IMR-90 (cell line): ENCODE measurements at regions not wholly inside any gene's neighbourhood (a gene's known extent, or its start where the extent isn't known, plus 50 kb on each side); places are given as distances from the start of the nearest gene placed in this dataset.

Experiments
- ATAC-seq: fragments of 200-7000 bp; cut with Tn5 transposase; 2 replicates; pipeline ENCODE4 v1.9.1; 2020; ENCODE audit warnings: low read depth, mild to moderate bottlenecking, moderate library complexity
- BruUV-seq: library from RNA; stranded (reverse); fragments of 400-500 nt; replicated peaks from 2 replicates; lab custom pipeline; 2021; lab: Mats Ljungman, UMichigan
- CTCF ChIA-PET: fragments of 300-600 bp; formaldehyde crosslinking; extraction: SDS; loops from one replicate; lab custom pipeline; 2021; ENCODE audit warnings: antibody characterized with exemption; lab: Yijun Ruan, JAX
- POLR2A ChIA-PET: fragments of 300-600 bp; sonication (Branson Sonifier 250); formaldehyde crosslinking; loops from one replicate; lab custom pipeline; 2022; ENCODE audit warnings: antibody characterized with exemption; ENCODE audit not compliant: unreplicated experiment; lab: Charles Lee
- DNase-seq: peaks from one replicate; pipeline ENCODE4 v3.0.0; 2013
- H2AFZ ChIP-seq: replicated peaks from 2 replicates; pipeline ENCODE3; 2013; ENCODE audit warnings: low read length, mild to moderate bottlenecking; ENCODE audit not compliant: poor library complexity
- H2AK5ac ChIP-seq: 2 replicates; pipeline ENCODE4 v1.6.1; 2013; ENCODE audit warnings: low read depth, low read length, inconsistent platforms
- H2AK9ac ChIP-seq: replicated peaks from 2 replicates; pipeline ENCODE3; 2013; ENCODE audit warnings: mild to moderate bottlenecking, low read depth, low read length, moderate library complexity; ENCODE audit not compliant: poor library complexity
- H2BK120ac ChIP-seq: 2 replicates; pipeline ENCODE4 v1.6.1; 2013; ENCODE audit warnings: low read depth, low read length, inconsistent platforms
- H2BK15ac ChIP-seq: 3 replicates; pipeline ENCODE4 v1.6.1; 2013; ENCODE audit warnings: low read depth, low read length, inconsistent platforms
- H2BK20ac ChIP-seq: 2 replicates; pipeline ENCODE4 v1.6.1; 2013; ENCODE audit warnings: low read depth, mild to moderate bottlenecking, inconsistent platforms, low read length, moderate library complexity
- H2BK5ac ChIP-seq: 2 replicates; pipeline ENCODE4 v1.6.1; 2013; ENCODE audit warnings: mild to moderate bottlenecking, low read depth, low read length, inconsistent platforms; ENCODE audit not compliant: poor library complexity, severe bottlenecking
- H3K14ac ChIP-seq: replicated peaks from 2 replicates; pipeline ENCODE4 v1.6.1; 2013; ENCODE audit warnings: low read depth, low read length, inconsistent platforms
- H3K18ac ChIP-seq: 2 replicates; pipeline ENCODE4 v1.6.1; 2013; ENCODE audit warnings: low read depth, low read length, control low read depth
- H3K23ac ChIP-seq: 2 replicates; pipeline ENCODE4 v1.6.1; 2013; ENCODE audit warnings: low read depth, low read length, inconsistent platforms
- H3K27ac ChIP-seq: 2 replicates; pipeline ENCODE4 v1.5.1; 2013; ENCODE audit warnings: mild to moderate bottlenecking, control low read depth, low read length; ENCODE audit not compliant: insufficient read depth
- H3K27me3 ChIP-seq: 2 replicates; pipeline ENCODE4 v1.6.1; 2013; ENCODE audit warnings: low read length; ENCODE audit not compliant: control insufficient read depth, insufficient read depth
- H3K36me3 ChIP-seq: 2 replicates; pipeline ENCODE4 v1.6.1; 2013; ENCODE audit warnings: low read length, mixed read lengths; ENCODE audit not compliant: control insufficient read depth, insufficient read depth
- H3K4ac ChIP-seq: 2 replicates; pipeline ENCODE4 v1.6.1; 2013; ENCODE audit warnings: low read depth, low read length, inconsistent platforms
- H3K4me1 ChIP-seq: 2 replicates; pipeline ENCODE4 v1.6.1; 2013; ENCODE audit warnings: low read length, mixed read lengths; ENCODE audit not compliant: control insufficient read depth, insufficient read depth
- H3K4me2 ChIP-seq: 2 replicates; pipeline ENCODE4 v1.6.1; 2013; ENCODE audit warnings: low read depth, mild to moderate bottlenecking, control low read depth, low read length, moderate library complexity
- H3K4me3 ChIP-seq: 2 replicates; pipeline ENCODE4 v1.5.1; 2013; ENCODE audit warnings: low read depth, mild to moderate bottlenecking, control low read depth, low read length, moderate library complexity; ENCODE audit not compliant: insufficient read depth
- H3K56ac ChIP-seq: 2 replicates; pipeline ENCODE4 v1.6.1; 2013; ENCODE audit warnings: low read length, inconsistent platforms; ENCODE audit not compliant: insufficient read depth; ENCODE audit errors: extremely low read depth
- H3K79me1 ChIP-seq, 2 experiments: 2 replicates each; pipeline ENCODE4 v1.6.1; 2013; ENCODE audit warnings: low read length in 2 of 2, inconsistent platforms in 1 of 2, low read depth in 1 of 2
- H3K9ac ChIP-seq: 2 replicates; pipeline ENCODE4 v1.6.1; 2013; ENCODE audit warnings: low read depth, low read length, control low read depth
- H3K9me1 ChIP-seq: 2 replicates; pipeline ENCODE4 v1.6.1; 2013; ENCODE audit warnings: low read length, inconsistent platforms; ENCODE audit not compliant: insufficient read depth
- H3K9me3 ChIP-seq: 2 replicates; pipeline ENCODE4 v1.6.1; 2013; ENCODE audit warnings: low read length; ENCODE audit not compliant: control insufficient read depth, insufficient read depth
- H4K20me1 ChIP-seq: 2 replicates; pipeline ENCODE4 v1.6.1; 2013; ENCODE audit warnings: low read length, inconsistent platforms; ENCODE audit not compliant: insufficient read depth
- H4K5ac ChIP-seq: 2 replicates; pipeline ENCODE4 v1.6.1; 2013; ENCODE audit warnings: mild to moderate bottlenecking, low read depth, low read length, control low read depth
- H4K8ac ChIP-seq, 2 experiments: 2 replicates each; pipeline ENCODE4 v1.6.1; 2013; ENCODE audit warnings: low read depth in 2 of 2, low read length in 2 of 2, control low read depth in 1 of 2, inconsistent platforms in 1 of 2
- H4K91ac ChIP-seq: 2 replicates; pipeline ENCODE4 v1.6.1; 2013; ENCODE audit warnings: low read depth, low read length, inconsistent platforms; ENCODE audit not compliant: insufficient read depth
- BHLHE40 ChIP-seq: fragments of 150-350 bp; IDR thresholded peaks from 2 replicates; pipeline ENCODE4 v1.6.1; 2016; ENCODE audit warnings: mild to moderate bottlenecking, low read depth, low read length
- CEBPB ChIP-seq: IDR thresholded peaks from 2 replicates; pipeline ENCODE4 v1.6.1; 2012; ENCODE audit warnings: low read depth, low read length, improper control_type of control experiment
- ELK1 ChIP-seq: fragments of 150-350 bp; IDR thresholded peaks from 2 replicates; pipeline ENCODE4 v1.6.1; 2016; ENCODE audit warnings: low read depth, mild to moderate bottlenecking, low read length, moderate library complexity, borderline replicate concordance
- FOS ChIP-seq: fragments of 150-350 bp; IDR thresholded peaks from 2 replicates; pipeline ENCODE4 v1.6.1; 2016; ENCODE audit warnings: low read depth, low read length
- POLR2A ChIP-seq: IDR thresholded peaks from 2 replicates; pipeline ENCODE4 v1.6.1; 2012; ENCODE audit warnings: mild to moderate bottlenecking, low read depth, low read length
- RAD21 ChIP-seq: IDR thresholded peaks from 2 replicates; pipeline ENCODE4 v1.6.1; 2012; ENCODE audit warnings: low read length, improper control_type of control experiment
- USF2 ChIP-seq: fragments of 150-350 bp; IDR thresholded peaks from 2 replicates; pipeline ENCODE4 v1.6.1; 2017; ENCODE audit warnings: mild to moderate bottlenecking, antibody characterized with exemption, low read length, low read depth
- WGBS, 2 experiments: methylation state at CpG; one replicate each; pipeline versions ENCODE4 v1.1.5 to v1.1.7; 2013; ENCODE audit warnings: missing lambda C conversion rate in 2 of 2; ENCODE audit not compliant: insufficient read length in 1 of 2; ENCODE audit errors: extremely low coverage in 2 of 2; 5-methylcytosine and 5-hydroxymethylcytosine counted together
- dilution Hi-C: fragments of 300-500 bp; cut with HindIII; formaldehyde crosslinking; loops from one replicate; pipeline ENCODE4 v1.14.3; 2018; ENCODE audit warnings: low sequenced_read_pairs; ENCODE audit not compliant: unreplicated experiment
- in situ Hi-C: fragments of 300-500 bp; cut with MboI; formaldehyde crosslinking; loops from 3 replicates; pipeline ENCODE4 v1.14.3; 2019; ENCODE audit warnings: low sequenced_read_pairs, inconsistent platforms, mixed read lengths
- intact Hi-C: fragments of 100-400 bp; cut with micrococcal nuclease; formaldehyde crosslinking; loops from 2 replicates; pipeline ENCODE4 v1.10.0; 2022

GRCh38 chr12:113676117-113676516 is 204.4 kb upstream of the LHX5 start:
- Histone ChIP-seq H3K9me1 (no peaks in the 10 kb centered on the region), H2AK5ac (no peak overlapping the region), H3K4me2 (no peak overlapping the region), H2BK15ac (no peak overlapping the region), H2BK5ac (no peak overlapping the region), H4K8ac (no peak overlapping the region), H3K4me3 (no peak overlapping the region), H3K23ac (no peak overlapping the region), H3K27me3 (peaks cover 15% of the 10 kb centered on the region), H2BK20ac (no peak overlapping the region), H2AK9ac (no peak overlapping the region), H3K56ac (no peak overlapping the region), H4K5ac (no peak overlapping the region), H3K27ac (no peak overlapping the region), H4K20me1 (no peaks in the 10 kb centered on the region), H4K91ac (no peak overlapping the region), H3K4ac (no peak overlapping the region), H3K14ac (no peak overlapping the region), H3K36me3 (no peaks in the 10 kb centered on the region), H2BK120ac (no peak overlapping the region), H3K79me1 (no peaks in the 10 kb centered on the region), H3K18ac (no peak overlapping the region), H3K9ac (no peak overlapping the region), H2AFZ (no peak overlapping the region), H3K9me3 (no peaks in the 10 kb centered on the region), H3K4me1 (no peaks in the 10 kb centered on the region)
- no peak for DNase-seq
- TF ChIP-seq RAD21 (no peak), CEBPB (no peak), FOS (no peak), USF2 (no peak), ELK1 (no peak), POLR2A (no peak), BHLHE40 (no peak)
- 83% methylated on average over 2 of the region's 7 CpGs; no CpG with 5 or more reads in 1 of the 2 experiments for WGBS, 2 experiments
- in situ Hi-C loops, result no loop called here
- no TSS peak for BruUV-seq
- CTCF ChIA-PET, result no interaction called here
- POLR2A ChIA-PET, result no interaction called here
- ATAC-seq, result no peak
- intact Hi-C loops, result no loop called here
- dilution Hi-C loops, result no loop called here
